Mucosa of descending colon (tissue), 3 donors: ENCODE measurements at regions not wholly inside any gene's neighbourhood (a gene's known extent, or its start where the extent isn't known, plus 50 kb on each side); places are given as distances from the start of the nearest gene placed in this dataset.
A peak's percentile ranks its signal among the peaks of the same experiment; 100 is the strongest.

ENCODE experiments used
- ATAC-seq: fragments of 200-7000 bp; cut with Tn5 transposase; one replicate; pipeline ENCODE4 v1.9.1; 2020; ENCODE audit warnings: mild to moderate bottlenecking, moderate library complexity
- DNase-seq, 3 donors: peaks; one replicate each; pipeline ENCODE4 v3.0.0-alpha.2; 2020
- H3K36me3 ChIP-seq: fragments of 200-600 bp; one replicate; pipeline ENCODE4 v1.8.0; 2021; ENCODE audit warnings: low read depth, mild to moderate bottlenecking
- H3K4me1 ChIP-seq: fragments of 200-600 bp; one replicate; pipeline ENCODE4 v1.8.0; 2021; ENCODE audit warnings: low read depth, mild to moderate bottlenecking
- H3K4me3 ChIP-seq: fragments of 200-600 bp; one replicate; pipeline ENCODE4 v1.8.0; 2021; ENCODE audit warnings: mild to moderate bottlenecking
- H3K9me3 ChIP-seq: fragments of 200-600 bp; one replicate; pipeline ENCODE4 v1.8.0; 2021; ENCODE audit warnings: mild to moderate bottlenecking
- intact Hi-C, 2 donors: fragments of 100-400 bp; cut with DNase I in 1 of 2; cut with micrococcal nuclease in 1 of 2; formaldehyde crosslinking; loops; one replicate each; pipeline versions ENCODE4 v1.11.0 to v1.11.1; 2022; cut with DNase I, micrococcal nuclease
- TF ChIP-seq, protein P1 (sequence below): fragments of 200-600 bp; IDR thresholded peaks from one replicate; pipeline ENCODE4 v1.8.0; 2022; ENCODE audit warnings: antibody characterized with exemption, mild to moderate bottlenecking
- donor health status: DM: no; HTN: no; CAD: no; lungs with moderate emphysema.
- donor health status: DM: no; HTN: no; CAD: no.
- donor health status: DM: no; HTN: yes; CAD: no.

DNA sequence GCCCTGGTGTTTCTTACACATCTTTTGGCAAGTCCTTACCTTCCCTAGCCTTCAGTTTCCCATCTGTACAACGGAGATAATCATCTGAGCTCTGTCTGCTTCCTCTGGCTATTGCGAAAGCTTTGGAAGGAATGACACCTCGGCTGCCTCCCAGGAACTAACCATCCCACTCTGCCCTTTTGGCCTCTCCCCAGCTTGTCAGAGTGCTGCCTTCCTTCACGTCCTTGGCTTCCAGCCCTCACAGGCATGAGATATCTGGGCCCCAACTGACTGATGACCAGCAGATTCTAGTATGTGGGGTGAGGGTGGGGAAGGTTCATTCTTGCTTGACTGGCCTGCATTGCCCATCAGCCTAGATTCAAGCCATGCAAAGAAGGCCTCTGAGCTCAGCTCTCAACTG, 253.1 kb upstream of the FGGY start:
- H3K36me3 ChIP-seq = no peaks in the 10 kb centered on the region
- H3K4me3 ChIP-seq = no peak overlapping the region
- ATAC-seq (peak; percentile 76), DNase-seq (peak; percentile 54 to 62 (median 60))
- TF ChIP-seq, protein P1, sequence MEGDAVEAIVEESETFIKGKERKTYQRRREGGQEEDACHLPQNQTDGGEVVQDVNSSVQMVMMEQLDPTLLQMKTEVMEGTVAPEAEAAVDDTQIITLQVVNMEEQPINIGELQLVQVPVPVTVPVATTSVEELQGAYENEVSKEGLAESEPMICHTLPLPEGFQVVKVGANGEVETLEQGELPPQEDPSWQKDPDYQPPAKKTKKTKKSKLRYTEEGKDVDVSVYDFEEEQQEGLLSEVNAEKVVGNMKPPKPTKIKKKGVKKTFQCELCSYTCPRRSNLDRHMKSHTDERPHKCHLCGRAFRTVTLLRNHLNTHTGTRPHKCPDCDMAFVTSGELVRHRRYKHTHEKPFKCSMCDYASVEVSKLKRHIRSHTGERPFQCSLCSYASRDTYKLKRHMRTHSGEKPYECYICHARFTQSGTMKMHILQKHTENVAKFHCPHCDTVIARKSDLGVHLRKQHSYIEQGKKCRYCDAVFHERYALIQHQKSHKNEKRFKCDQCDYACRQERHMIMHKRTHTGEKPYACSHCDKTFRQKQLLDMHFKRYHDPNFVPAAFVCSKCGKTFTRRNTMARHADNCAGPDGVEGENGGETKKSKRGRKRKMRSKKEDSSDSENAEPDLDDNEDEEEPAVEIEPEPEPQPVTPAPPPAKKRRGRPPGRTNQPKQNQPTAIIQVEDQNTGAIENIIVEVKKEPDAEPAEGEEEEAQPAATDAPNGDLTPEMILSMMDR = no peak
- peaks cover 9% of the 10 kb centered on the region for H3K4me1 ChIP-seq
- intact Hi-C loops = no loop called here
- H3K9me3 ChIP-seq = no peaks in the 10 kb centered on the region

- DNase-seq (no peak), ATAC-seq (peak; percentile 52)
- H3K4me3 ChIP-seq = no peak overlapping the region
- H3K4me1 ChIP-seq = peaks cover 9% of the 10 kb centered on the region
- intact Hi-C loops = no loop called here
- H3K9me3 ChIP-seq = no peaks in the 10 kb centered on the region
- TF ChIP-seq, protein P1 = no peak
- no peaks in the 10 kb centered on the region for H3K36me3 ChIP-seq
Measured at GRCh38 chr1:59044535-59045121, 252.3 kb upstream of the FGGY start.

GRCh38 chr1:59045137-59045536, 251.8 kb upstream of the FGGY start:
- Histone ChIP-seq H3K9me3 (no peaks in the 10 kb centered on the region), H3K36me3 (no peaks in the 10 kb centered on the region), H3K4me3 (no peak overlapping the region), H3K4me1 (peaks cover 9% of the 10 kb centered on the region)
- TF ChIP-seq, protein P1 = no peak
- ATAC-seq (no peak), DNase-seq (no peak)
- intact Hi-C loops = no loop called here

GRCh38 chr1:59045636-59046035, 251.3 kb upstream of the FGGY start:
- Histone ChIP-seq H3K36me3 (no peaks in the 10 kb centered on the region), H3K9me3 (no peaks in the 10 kb centered on the region), H3K4me3 (no peak overlapping the region), H3K4me1 (peaks cover 9% of the 10 kb centered on the region)
- intact Hi-C loops = no loop called here
- TF ChIP-seq, protein P1 = no peak
- DNase-seq (no peak), ATAC-seq (no peak)

DNA sequence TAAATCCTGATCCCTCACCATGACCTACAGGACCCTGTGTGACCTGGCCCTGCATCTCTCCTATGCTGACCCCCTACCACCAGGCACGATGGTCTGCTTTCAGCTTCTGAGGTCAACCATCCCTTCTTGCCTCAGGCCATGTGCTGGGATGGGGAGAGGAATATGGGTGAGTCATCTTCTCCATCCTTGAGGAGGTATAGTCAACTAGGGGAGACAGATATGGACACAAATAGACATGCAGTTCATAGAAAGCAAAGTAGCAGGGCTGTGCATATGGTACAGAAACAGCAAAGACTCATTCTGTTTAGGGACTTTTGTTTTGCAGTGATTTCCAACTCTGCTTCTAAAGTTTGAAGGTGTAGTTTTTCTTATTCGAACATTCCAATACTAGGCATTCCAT, 250.8 kb upstream of the FGGY start:
- Histone ChIP-seq H3K4me1 (peaks cover 9% of the 10 kb centered on the region), H3K36me3 (no peaks in the 10 kb centered on the region), H3K9me3 (no peaks in the 10 kb centered on the region), H3K4me3 (no peak overlapping the region)
- DNase-seq (no peak), ATAC-seq (no peak)
- TF ChIP-seq, protein P1 = no peak
- intact Hi-C loops = no loop called here

DNA sequence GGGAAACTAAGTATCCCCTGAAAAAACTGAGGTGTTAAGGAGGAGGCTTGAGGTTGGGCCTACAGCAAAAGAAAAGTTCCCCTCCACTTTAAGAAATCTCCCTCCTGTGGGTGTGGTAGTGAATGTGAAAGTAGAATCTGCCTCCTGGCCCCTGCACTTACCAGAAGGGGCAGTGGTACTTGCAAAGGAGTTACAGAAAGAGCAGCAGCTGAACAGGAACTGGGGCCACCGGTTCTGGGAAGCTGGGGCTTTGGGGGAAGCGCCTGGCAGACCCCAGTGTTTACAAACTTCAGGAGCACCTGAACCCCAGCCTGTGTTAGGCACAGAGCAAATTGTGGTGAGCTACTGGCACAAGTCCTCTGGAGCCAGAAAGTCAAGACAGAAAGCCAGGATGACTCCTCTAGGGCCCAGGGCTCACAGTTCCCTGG, 250.2 kb upstream of the FGGY start:
- H3K4me1 ChIP-seq = peaks cover 9% of the 10 kb centered on the region
- ATAC-seq = peak; percentile 73
- peak in 1 of 3 donors; percentile 33 for DNase-seq
- no peaks in the 10 kb centered on the region for H3K36me3 ChIP-seq
- intact Hi-C loops = no loop called here
- H3K4me3 ChIP-seq = no peak overlapping the region
- TF ChIP-seq, protein P1 = no peak
- H3K9me3 ChIP-seq = no peaks in the 10 kb centered on the region
